ENCODE measurements at regions not wholly inside any gene's neighbourhood (a gene's known extent, or its start where the extent isn't known, plus 50 kb on each side); places are given as distances from the start of the nearest gene placed in this dataset.
"Not testable (repeated sequence)": the region's sequence is repeated elsewhere in the genome, so short reads cannot be mapped to it uniquely, and the experiment has no call there.

- DNase-seq (ENCODE audit: low read depth, low spot score): no peak
Measured at GRCh38 chr7:68969571-68969970, 628.7 kb upstream of the AUTS2 start.

- no peak for DNase-seq (ENCODE audit: low read depth, low spot score)
Measured at GRCh38 chr7:68971634-68972340, 626.5 kb upstream of the AUTS2 start.

GRCh38 chr7:68977385-68978055 lies 620.8 kb upstream of the AUTS2 start:
- no peak for DNase-seq (ENCODE audit: low read depth, low spot score)

- DNase-seq (ENCODE audit: low read depth, low spot score): no peak
Measured at GRCh38 chr7:68978710-68979109, 619.6 kb upstream of the AUTS2 start.

GRCh38 chr7:68980011-68980410 lies 618.3 kb upstream of the AUTS2 start:
- DNase-seq (ENCODE audit: low read depth, low spot score): no peak

- DNase-seq (ENCODE audit: low read depth, low spot score): not testable (repeated sequence)
Measured at GRCh38 chr7:68980432-68980831, 617.8 kb upstream of the AUTS2 start.

GRCh38 chr7:68984306-68984705 lies 614.0 kb upstream of the AUTS2 start:
- no peak for DNase-seq (ENCODE audit: low read depth, low spot score)

GRCh38 chr7:68994841-68995240 lies 603.4 kb upstream of the AUTS2 start:
- no peak for DNase-seq (ENCODE audit: low read depth, low spot score)

GRCh38 chr7:68998136-68998535 lies 600.1 kb upstream of the AUTS2 start:
- no peak for DNase-seq (ENCODE audit: low read depth, low spot score)

GRCh38 chr7:69002416-69002815 lies 595.9 kb upstream of the AUTS2 start:
- no peak for DNase-seq (ENCODE audit: low read depth, low spot score)

- DNase-seq (ENCODE audit: low read depth, low spot score): no peak
Measured at GRCh38 chr7:69012149-69012548, 586.1 kb upstream of the AUTS2 start.

GRCh38 chr7:69017208-69017607 lies 581.1 kb upstream of the AUTS2 start:
- DNase-seq (ENCODE audit: low read depth, low spot score): no peak

GRCh38 chr7:69018200-69018599 lies 580.1 kb upstream of the AUTS2 start:
- no peak for DNase-seq (ENCODE audit: low read depth, low spot score)

- no peak for DNase-seq (ENCODE audit: low read depth, low spot score)
Measured at GRCh38 chr7:69019437-69019836, 578.8 kb upstream of the AUTS2 start.

- no peak for DNase-seq (ENCODE audit: low read depth, low spot score)
Measured at GRCh38 chr7:69020536-69020935, 577.7 kb upstream of the AUTS2 start.

GRCh38 chr7:69025249-69025648 lies 573.0 kb upstream of the AUTS2 start:
- no peak for DNase-seq (ENCODE audit: low read depth, low spot score)

- no peak for DNase-seq (ENCODE audit: low read depth, low spot score)
Measured at GRCh38 chr7:69032848-69033247, 565.4 kb upstream of the AUTS2 start.

- DNase-seq (ENCODE audit: low read depth, low spot score): no peak
Measured at GRCh38 chr7:69035826-69036225, 562.4 kb upstream of the AUTS2 start.

- no peak for DNase-seq (ENCODE audit: low read depth, low spot score)
Measured at GRCh38 chr7:69036301-69036700, 562.0 kb upstream of the AUTS2 start.

GRCh38 chr7:69038915-69039314 lies 559.4 kb upstream of the AUTS2 start:
- DNase-seq (ENCODE audit: low read depth, low spot score): no peak

GRCh38 chr7:69042138-69042537 lies 556.1 kb upstream of the AUTS2 start:
- DNase-seq (ENCODE audit: low read depth, low spot score): no peak

GRCh38 chr7:69047151-69047754 lies 551.0 kb upstream of the AUTS2 start:
- DNase-seq (ENCODE audit: low read depth, low spot score): no peak

GRCh38 chr7:69049326-69049725 lies 548.9 kb upstream of the AUTS2 start:
- DNase-seq (ENCODE audit: low read depth, low spot score): no peak
